ENCODE measurements at regions not wholly inside any gene's neighbourhood (a gene's known extent, or its start where the extent isn't known, plus 50 kb on each side); places are given as distances from the start of the nearest gene placed in this dataset.

GRCh38 chr2:204036706-204037105, 100.1 kb downstream of the ICOS start:
- TF ChIP-seq PBX3 (CRISPR knock-in tag; IDR thresholded peaks at IDR 0.05; ENCODE audit: borderline replicate concordance) (no peak), ZFP1 (CRISPR knock-in tag; IDR thresholded peaks at IDR 0.05) (no peak), SCMH1 (CRISPR knock-in tag; IDR thresholded peaks at IDR 0.05; ENCODE audit: borderline replicate concordance) (no peak), PPARG (CRISPR knock-in tag; conservative IDR thresholded peaks at IDR 0.05) (no peak), CREB1 (IDR thresholded peaks at IDR 0.05) (no peak), CREB1 (CRISPR knock-in tag; IDR thresholded peaks at IDR 0.05) (no peak), HMGXB4 (CRISPR knock-in tag; IDR thresholded peaks at IDR 0.05; ENCODE audit: borderline replicate concordance in 1 of 2, low read depth in 1 of 2) (no peak), CEBPB (IDR thresholded peaks at IDR 0.05; ENCODE audit: borderline replicate concordance, low read depth, low read length) (peak; percentile 65; the same call in 1 of the 2 replicates), ZBTB7A (CRISPR knock-in tag; IDR thresholded peaks at IDR 0.05) (no peak), ZKSCAN8 (CRISPR knock-in tag; IDR thresholded peaks at IDR 0.05; ENCODE audit: borderline replicate concordance) (no peak)
- TF ChIP-seq, protein P1, sequence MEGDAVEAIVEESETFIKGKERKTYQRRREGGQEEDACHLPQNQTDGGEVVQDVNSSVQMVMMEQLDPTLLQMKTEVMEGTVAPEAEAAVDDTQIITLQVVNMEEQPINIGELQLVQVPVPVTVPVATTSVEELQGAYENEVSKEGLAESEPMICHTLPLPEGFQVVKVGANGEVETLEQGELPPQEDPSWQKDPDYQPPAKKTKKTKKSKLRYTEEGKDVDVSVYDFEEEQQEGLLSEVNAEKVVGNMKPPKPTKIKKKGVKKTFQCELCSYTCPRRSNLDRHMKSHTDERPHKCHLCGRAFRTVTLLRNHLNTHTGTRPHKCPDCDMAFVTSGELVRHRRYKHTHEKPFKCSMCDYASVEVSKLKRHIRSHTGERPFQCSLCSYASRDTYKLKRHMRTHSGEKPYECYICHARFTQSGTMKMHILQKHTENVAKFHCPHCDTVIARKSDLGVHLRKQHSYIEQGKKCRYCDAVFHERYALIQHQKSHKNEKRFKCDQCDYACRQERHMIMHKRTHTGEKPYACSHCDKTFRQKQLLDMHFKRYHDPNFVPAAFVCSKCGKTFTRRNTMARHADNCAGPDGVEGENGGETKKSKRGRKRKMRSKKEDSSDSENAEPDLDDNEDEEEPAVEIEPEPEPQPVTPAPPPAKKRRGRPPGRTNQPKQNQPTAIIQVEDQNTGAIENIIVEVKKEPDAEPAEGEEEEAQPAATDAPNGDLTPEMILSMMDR (CRISPR knock-in tag; IDR thresholded peaks at IDR 0.05), result no peak
